Brain microvascular endothelial cell (primary cell): ENCODE measurements at regions not wholly inside any gene's neighbourhood (a gene's known extent, or its start where the extent isn't known, plus 50 kb on each side); places are given as distances from the start of the nearest gene placed in this dataset.

Experiments used
- DNase-seq: peaks from one replicate; pipeline ENCODE4 v3.0.0-alpha.2; 2020
- H3K27ac ChIP-seq: fragments of 250-450 bp; sonication (Bioruptor Pico); 2 replicates; pipeline ENCODE4 v1.5.1; 2020; ENCODE audit warnings: mild to moderate bottlenecking, moderate library complexity
- H3K27me3 ChIP-seq: fragments of 250-450 bp; sonication (Bioruptor Pico); replicated peaks from 2 replicates; pipeline ENCODE4 v1.5.1; 2020; ENCODE audit warnings: mild to moderate bottlenecking
- H3K36me3 ChIP-seq: fragments of 250-450 bp; sonication (Bioruptor Pico); replicated peaks from 2 replicates; pipeline ENCODE4 v1.5.1; 2020; ENCODE audit warnings: mild to moderate bottlenecking
- H3K4me3 ChIP-seq: 2 replicates; pipeline ENCODE4 v1.5.1; 2011; ENCODE audit warnings: low read depth, mild to moderate bottlenecking, control low read depth, low read length, moderate library complexity
- in situ Hi-C: cut with HindIII; loops from 2 replicates; pipeline ENCODE4 v1.10.0; 2017; ENCODE audit warnings: low sequenced_read_pairs, low pct_ligation_motif_present
- TF ChIP-seq, protein P1 (sequence below): IDR thresholded peaks from 2 replicates; pipeline ENCODE4 v1.5.1; 2011; ENCODE audit warnings: low read depth, mild to moderate bottlenecking, moderate library complexity, low read length, control low read depth, inconsistent platforms; ENCODE audit errors: missing control alignments

DNA sequence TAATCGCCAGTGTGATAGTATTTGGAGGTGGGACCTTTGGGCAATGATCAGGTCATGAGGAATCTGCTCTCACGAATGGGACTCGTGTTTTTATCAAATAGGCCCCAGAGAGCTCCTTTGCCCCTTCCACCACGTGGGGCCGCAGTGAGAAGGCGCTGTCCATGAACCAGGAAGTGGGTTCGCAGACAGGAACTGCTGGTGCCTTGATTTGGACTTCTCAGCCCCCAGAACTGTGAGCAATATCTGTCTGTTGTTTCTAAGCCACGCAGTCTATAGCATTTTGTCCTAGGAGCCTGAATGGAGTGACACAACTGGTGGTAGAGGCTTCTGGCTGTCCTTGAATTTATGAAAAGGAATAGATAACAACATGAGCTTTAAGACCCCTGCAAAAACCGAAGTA is 111.2 kb upstream of the HDAC4 start:
- Histone ChIP-seq H3K27me3 (no peaks in the 10 kb centered on the region), H3K4me3 (no peak overlapping the region), H3K27ac (no peak overlapping the region), H3K36me3 (no peaks in the 10 kb centered on the region)
- no peak for DNase-seq
- TF ChIP-seq, protein P1, sequence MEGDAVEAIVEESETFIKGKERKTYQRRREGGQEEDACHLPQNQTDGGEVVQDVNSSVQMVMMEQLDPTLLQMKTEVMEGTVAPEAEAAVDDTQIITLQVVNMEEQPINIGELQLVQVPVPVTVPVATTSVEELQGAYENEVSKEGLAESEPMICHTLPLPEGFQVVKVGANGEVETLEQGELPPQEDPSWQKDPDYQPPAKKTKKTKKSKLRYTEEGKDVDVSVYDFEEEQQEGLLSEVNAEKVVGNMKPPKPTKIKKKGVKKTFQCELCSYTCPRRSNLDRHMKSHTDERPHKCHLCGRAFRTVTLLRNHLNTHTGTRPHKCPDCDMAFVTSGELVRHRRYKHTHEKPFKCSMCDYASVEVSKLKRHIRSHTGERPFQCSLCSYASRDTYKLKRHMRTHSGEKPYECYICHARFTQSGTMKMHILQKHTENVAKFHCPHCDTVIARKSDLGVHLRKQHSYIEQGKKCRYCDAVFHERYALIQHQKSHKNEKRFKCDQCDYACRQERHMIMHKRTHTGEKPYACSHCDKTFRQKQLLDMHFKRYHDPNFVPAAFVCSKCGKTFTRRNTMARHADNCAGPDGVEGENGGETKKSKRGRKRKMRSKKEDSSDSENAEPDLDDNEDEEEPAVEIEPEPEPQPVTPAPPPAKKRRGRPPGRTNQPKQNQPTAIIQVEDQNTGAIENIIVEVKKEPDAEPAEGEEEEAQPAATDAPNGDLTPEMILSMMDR = no peak
- in situ Hi-C loops = no loop called here

DNA sequence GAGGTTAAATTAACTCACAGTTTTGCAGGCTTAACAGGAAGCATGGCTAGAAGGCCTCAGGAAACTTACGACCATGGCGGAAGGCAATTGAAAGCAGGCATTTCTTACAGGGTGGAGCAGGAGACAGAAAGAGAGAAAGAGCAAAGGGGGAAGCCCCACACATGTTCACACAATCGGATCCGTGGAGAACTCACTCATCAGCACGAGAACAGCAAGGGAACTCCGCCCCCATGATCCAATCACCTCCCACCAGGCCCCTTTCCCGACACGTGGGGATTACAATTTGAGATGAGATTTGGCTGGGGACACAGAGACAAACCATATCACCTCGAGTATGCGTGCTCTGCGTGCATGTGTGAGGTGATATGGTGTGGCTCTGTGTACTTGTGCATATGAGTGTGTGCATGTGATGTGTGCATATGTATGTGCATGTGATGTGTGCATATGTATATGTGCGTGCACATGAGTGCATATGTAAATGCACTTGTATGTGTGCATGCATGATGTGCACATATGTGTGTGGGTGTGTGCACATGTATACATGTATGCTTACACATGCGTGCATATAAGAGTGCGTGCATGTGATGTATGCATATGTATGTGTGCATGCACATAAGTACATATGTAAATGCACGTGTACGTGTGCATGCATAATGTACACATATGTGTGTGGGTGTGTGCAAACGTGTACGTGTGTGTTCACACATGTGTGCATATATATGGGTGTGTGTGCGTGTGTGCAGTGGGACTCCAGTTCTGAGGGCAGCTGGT is 108.7 kb upstream of the HDAC4 start:
- TF ChIP-seq, protein P1 = no peak
- H3K4me3 ChIP-seq = no peak overlapping the region
- no peaks in the 10 kb centered on the region for H3K27me3 ChIP-seq
- no peaks in the 10 kb centered on the region for H3K36me3 ChIP-seq
- H3K27ac ChIP-seq = no peak overlapping the region
- DNase-seq = no peak
- in situ Hi-C loops = no loop called here

- TF ChIP-seq, protein P1 = no peak
- no peak for DNase-seq
- Histone ChIP-seq H3K36me3 (no peaks in the 10 kb centered on the region), H3K27ac (no peak overlapping the region), H3K27me3 (no peaks in the 10 kb centered on the region), H3K4me3 (no peak overlapping the region)
- in situ Hi-C loops = no loop called here
Observed at GRCh38 chr2:239508261-239508660, 107.4 kb upstream of the HDAC4 start.

- H3K36me3 ChIP-seq = no peaks in the 10 kb centered on the region
- TF ChIP-seq, protein P1 = no peak
- no peak overlapping the region for H3K4me3 ChIP-seq
- in situ Hi-C loops = no loop called here
- DNase-seq = no peak
- no peak overlapping the region for H3K27ac ChIP-seq
- H3K27me3 ChIP-seq = no peaks in the 10 kb centered on the region
Observed at GRCh38 chr2:239507576-239508258, 106.9 kb upstream of the HDAC4 start.

GRCh38 chr2:239506961-239507360 is 106.1 kb upstream of the HDAC4 start:
- TF ChIP-seq, protein P1 = no peak
- DNase-seq = no peak
- in situ Hi-C loops = no loop called here

More at GRCh38 chr2:239506961-239507360, 106.1 kb upstream of the HDAC4 start:
- Histone ChIP-seq H3K27ac (no peak overlapping the region), H3K27me3 (no peaks in the 10 kb centered on the region), H3K4me3 (no peak overlapping the region), H3K36me3 (no peaks in the 10 kb centered on the region)
